ENCODE measurements at regions not wholly inside any gene's neighbourhood (a gene's known extent, or its start where the extent isn't known, plus 50 kb on each side); places are given as distances from the start of the nearest gene placed in this dataset.
"Not testable (repeated sequence)": the region's sequence is repeated elsewhere in the genome, so short reads cannot be mapped to it uniquely, and the experiment has no call there.

DNA sequence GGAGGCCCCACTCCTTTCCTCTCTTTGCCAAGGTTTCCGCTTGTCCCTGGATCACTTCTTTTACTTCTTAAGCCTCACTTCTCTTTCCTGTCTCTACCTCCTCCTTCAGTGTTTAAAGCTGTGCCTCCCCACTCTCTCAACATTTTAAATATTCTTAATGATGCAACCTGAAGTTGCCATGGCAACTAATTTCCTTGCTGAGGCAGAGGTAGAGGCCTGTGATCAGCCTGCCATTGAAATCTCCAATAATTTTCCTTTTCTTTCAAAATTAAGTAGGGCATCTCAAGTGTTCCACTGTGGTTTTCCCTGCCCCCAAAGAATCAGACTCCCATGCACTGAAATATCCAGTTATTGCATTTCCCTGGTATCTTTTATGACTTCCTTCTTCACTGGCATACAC lies 108.6 kb upstream of the VRK1 start:
- no peak for DNase-seq

DNA sequence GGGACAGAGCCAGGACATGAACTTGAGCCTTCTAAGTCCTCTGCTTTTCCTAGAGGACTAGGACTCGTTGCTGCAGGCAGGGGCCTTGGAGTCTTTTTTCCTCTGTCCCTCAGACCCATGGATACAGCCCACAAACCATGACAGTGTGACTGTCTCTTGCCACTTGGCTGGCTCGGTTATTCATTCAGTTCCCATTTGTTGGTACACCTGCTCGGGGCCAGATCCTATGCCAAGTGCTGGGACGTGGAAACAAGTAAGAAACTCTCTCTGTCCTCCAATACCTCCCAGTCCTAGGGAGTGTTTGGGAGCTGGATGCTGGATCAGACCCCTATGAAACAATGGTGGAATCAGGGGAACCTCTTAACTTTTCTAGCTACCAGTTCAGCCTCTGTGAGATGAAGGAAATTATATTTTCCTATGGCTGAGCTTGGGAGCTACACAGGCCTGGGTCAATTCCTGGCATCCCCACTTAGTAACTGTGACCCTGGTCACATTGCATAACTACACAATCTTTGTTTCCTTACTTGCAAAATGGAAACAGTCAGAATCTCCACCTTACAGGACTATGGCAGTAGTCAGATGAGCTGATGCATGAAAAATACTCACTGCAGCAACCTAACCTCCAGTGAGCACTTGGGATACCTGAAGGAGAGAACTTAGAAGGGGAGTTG lies 106.3 kb upstream of the VRK1 start:
- no peak for DNase-seq

DNA sequence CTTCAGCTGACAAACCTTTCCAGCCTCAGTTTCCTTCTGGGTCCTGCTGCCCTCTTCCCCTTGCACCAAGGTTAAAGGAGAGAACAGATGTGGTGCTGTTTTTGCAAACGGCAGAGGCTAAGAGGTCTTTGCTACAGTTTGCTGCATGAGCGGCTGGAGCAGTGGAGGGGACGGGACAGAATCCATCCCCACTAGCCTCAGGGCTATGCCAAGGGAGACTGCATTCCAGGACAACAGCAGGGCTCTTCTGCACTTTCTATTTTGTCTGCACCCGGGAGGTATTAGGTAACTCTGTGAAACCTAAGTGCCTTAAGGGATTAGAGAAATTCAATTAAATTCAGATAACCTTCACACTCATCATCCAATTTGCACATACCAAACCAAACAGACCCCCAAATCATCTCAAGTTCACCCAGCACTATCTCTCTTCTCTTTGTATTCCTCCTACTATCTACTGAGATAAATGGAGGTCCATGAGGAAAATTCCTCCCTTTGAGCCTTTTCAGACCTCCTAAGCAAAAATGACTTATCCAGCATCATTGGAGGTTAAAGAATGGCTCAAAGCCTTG lies 103.8 kb upstream of the VRK1 start:
- no peak for DNase-seq

- no peak for DNase-seq
Observed at GRCh38 chr14:96693987-96694386, 103.2 kb upstream of the VRK1 start.

DNA sequence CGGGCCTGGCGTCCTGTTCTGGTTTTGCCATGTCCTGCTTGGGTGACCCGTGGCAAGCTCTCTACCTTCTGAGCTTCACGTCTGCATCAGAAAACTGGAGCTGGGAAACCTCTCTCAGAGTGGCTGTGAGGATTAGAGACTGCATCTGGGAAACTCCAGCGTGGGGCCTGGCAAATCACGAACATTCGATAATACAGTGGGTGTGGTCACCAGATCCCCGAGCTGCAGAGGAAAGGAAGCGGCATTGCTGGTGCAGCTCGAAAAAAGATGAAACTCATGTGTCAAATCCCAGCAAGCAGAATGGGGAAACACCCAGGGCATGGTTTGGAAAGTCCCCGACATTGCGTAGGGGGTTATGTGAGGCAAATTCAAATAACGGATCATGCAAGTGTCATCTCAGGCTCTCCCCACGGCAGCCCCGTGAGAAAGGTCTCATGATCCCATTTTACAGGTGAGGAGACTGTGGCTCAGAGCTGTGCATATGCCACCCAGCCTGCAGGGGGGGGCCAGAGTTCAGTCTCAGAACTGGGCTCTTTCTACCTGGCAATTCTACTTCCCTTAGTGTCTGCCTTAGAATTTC lies 98.1 kb upstream of the VRK1 start:
- no peak for DNase-seq

- no peak for DNase-seq
Observed at GRCh38 chr14:96699666-96700065, 97.5 kb upstream of the VRK1 start.

DNA sequence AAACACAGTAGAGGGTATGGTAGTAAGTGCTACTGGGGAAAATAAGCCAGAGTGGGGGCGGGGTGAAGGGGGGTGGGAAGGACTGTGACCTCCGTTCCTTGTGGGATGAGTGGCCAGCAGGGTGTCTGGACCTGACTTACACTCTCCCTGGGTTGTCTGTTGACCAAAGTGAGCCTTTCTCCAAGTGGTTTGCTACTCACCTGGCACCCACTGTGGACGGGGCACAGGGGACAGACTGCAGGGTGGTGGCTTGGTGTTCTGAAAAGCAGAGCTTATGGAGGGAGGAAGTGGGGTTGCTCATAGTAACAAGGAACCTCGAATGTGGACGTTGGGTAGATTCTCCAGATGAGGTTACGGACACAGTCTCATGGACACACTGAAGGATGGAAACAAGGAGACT lies 94.4 kb upstream of the VRK1 start:
- DNase-seq: no peak

DNA sequence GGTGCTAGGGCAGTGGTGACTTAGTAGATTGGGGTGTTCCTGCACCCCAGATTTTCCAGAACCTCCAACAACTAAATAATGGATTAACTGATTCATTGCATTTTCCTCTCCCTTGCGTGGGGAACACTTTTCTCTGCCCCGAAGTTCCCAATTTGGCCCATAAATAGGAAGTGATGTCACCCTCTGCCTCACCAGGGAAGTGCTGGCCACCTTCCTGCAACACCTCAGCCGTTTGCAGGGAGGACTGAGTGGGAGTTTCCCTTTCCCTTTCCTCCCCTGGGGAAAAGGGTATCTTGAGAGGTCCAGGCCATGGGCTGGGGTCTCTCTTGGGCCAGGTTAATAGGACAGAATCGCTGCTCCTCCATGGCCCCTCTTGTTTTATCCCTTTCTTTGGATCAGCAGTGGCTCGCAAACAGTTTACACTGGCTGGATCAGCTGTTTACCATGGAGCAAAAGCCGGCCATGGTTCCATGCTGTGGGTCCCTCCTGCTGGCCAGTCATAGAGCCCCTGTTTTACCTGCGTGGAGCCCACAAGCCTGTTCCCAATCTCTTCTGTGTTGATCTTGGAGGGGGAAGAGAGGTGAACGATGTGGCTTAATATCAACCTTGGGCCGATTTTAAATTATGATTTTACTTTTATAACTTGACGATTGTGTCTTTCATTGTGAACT lies 91.6 kb upstream of the VRK1 start:
- DNase-seq: no peak

- DNase-seq: no peak
Observed at GRCh38 chr14:96706893-96707292, 90.3 kb upstream of the VRK1 start.

- DNase-seq: no peak
Observed at GRCh38 chr14:96710060-96710666, 87.0 kb upstream of the VRK1 start.

- DNase-seq: no peak
Observed at GRCh38 chr14:96711559-96712267, 85.5 kb upstream of the VRK1 start.

DNA sequence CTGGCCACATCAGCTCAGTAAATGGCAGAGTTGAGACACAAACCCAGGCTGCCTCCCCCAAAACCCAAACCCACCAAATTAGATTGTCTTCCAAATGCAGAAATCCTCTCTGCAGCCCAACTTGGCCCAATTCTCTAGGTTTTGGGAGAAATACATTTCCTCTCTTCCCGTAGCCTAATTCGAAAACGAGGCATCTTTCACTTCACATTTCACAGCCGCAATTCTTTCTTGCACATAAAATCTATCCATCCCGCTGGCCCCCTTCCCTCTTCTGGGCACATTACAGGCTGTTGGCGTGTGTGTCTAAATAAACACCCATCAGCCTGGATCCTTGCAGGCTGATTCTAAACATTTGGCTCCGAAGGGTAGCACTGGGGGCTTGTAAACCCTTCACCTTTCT lies 83.8 kb upstream of the VRK1 start:
- DNase-seq: no peak

DNA sequence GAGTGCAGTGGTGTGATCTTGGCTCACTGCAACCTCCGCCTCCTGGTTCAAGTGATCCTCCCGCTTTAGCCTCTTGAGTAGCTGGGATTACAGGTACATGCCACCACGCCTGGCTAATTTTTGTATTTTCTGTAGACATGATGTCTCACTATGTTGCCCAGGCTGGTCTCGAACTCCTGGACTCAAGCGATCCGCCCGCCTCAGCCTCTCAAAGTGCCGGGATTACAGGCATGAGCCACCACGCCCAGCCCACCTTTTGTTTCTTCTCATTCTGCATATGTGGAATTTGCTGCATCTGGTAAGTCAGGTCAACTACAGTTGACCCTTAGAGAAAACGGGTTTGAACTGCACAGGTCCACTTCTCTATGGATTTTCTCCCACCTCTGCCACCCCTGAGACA lies 82.6 kb upstream of the VRK1 start:
- not testable (repeated sequence) for DNase-seq

DNA sequence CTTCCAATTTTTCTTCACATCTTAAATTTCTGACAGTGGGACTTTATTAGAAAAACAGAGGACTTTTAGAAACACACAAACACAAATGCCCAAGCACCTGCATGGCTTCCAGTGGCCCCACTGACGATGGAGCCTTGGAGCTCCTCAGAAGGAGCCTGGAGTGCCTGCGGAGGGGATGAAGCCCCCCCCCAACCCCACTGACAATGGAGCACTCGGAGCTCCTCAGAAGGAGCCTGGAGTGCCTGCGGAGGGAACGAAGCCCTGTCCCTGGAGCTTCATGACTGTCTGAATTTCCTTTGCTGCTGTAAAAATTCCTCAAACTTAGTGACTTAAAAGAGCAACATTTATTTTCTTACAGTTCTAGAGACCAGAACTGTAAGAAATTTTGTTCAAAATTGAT lies 80.1 kb upstream of the VRK1 start:
- no peak for DNase-seq

GRCh38 chr14:96718407-96718806 lies 78.8 kb upstream of the VRK1 start:
- no peak for DNase-seq

- DNase-seq: not testable (repeated sequence)
Observed at GRCh38 chr14:96720702-96721101, 76.5 kb upstream of the VRK1 start.

DNA sequence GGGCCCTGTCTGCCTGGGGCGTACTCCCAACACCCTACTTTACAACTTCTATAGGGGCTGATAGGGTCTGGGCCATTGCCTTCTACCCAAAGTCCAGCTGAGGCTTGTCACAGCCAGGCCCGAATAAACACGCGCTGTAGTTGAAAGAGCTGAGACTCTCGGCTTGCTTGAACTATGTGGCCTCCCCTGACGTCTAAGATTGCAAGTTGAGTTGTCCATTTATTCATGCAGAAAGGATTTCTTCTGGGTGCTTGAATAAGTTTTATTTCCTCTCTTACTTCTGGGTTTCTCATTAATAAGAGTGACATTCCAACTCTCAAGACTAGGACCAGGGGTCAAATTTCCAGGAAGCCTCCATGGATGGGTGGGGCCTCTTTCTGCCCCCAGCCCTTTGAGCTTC lies 74.4 kb upstream of the VRK1 start:
- DNase-seq: no peak

DNA sequence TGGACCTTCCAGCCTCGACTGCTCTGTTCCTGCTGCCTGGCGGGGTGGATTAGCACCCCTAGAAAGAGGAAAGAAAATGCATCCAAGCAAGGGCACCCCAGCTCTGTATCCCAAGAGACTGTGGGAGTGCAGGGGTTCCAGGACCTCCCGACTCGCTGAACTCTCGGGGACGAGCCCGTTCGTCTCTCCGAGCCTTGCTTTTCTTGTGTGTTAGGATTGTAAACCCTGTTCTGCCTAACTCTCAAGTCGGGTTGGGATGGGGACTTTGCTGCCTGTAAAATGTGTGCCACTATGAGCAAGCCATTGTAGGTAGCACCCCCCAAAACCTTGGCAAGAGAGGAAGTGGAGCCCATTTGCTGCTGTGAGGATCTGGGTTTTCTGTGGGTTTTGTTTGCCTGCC lies 73.2 kb upstream of the VRK1 start:
- DNase-seq: no peak

GRCh38 chr14:96725232-96725631 lies 72.0 kb upstream of the VRK1 start:
- DNase-seq: no peak

DNA sequence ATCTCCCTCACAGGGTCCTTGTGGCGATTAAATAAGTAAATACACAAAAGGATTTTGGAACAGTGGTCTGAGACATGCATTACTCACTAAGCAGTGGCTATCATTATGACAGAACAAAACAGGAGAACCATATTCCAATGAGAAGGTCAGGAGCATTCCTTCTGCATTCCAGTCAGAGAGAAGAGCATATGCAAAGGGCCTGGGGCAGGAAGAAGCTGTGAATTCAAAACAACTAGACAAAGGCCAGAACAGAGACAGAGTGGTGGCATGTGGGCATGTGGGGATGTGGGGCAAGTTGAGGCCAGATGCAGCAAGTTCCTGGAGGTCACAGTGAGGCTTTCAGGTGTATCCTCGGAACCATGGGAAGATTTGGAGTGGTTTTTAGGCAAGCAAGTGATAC lies 70.1 kb upstream of the VRK1 start:
- DNase-seq: no peak

DNA sequence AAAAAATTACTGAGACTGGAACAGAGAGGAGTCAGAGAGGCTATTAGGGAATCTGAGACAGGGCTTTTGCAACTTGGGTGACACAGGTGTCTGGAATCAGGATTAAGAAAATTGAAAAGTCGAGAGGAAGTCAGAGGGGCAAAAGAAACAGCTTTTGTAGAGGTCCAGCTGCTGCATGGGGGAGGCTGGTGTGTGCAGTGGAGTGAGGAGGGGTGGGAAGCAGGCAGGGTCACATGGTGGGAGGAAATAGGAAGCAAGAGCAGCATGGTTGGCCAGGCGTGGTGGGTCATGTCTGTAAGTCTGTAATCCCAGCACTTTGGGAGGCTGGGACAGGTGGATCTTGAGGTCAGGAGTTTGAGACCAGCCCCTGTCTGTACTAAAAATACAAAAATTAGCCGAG lies 69.7 kb upstream of the VRK1 start:
- DNase-seq: no peak

- DNase-seq: no peak
Observed at GRCh38 chr14:96727980-96728717, 69.0 kb upstream of the VRK1 start.
